ENCODE measurements at regions not wholly inside any gene's neighbourhood (a gene's known extent, or its start where the extent isn't known, plus 50 kb on each side); places are given as distances from the start of the nearest gene placed in this dataset.
"Not testable (repeated sequence)": the region's sequence is repeated elsewhere in the genome, so short reads cannot be mapped to it uniquely, and the experiment has no call there.

- ATAC-seq, DNase-seq: not testable (repeated sequence)
These were observed 60.5 kb downstream of the GOLGA6L22 start for GRCh38 chr15:22519213-22519612.

GRCh38 chr15:22526537-22526936 is 67.8 kb downstream of the GOLGA6L22 start:
- ATAC-seq, DNase-seq: not testable (repeated sequence)

GRCh38 chr15:22527016-22527415 is 68.3 kb downstream of the GOLGA6L22 start:
- ATAC-seq, DNase-seq: not testable (repeated sequence)

- not testable (repeated sequence) for DNase-seq, ATAC-seq
These were observed 70.5 kb downstream of the GOLGA6L22 start for GRCh38 chr15:22529200-22529599.

GRCh38 chr15:22559701-22560100 is 101.0 kb downstream of the GOLGA6L22 start:
- not testable (repeated sequence) for DNase-seq, ATAC-seq

GRCh38 chr15:22561716-22562115 is 103.0 kb downstream of the GOLGA6L22 start:
- ATAC-seq, DNase-seq: not testable (repeated sequence)

GRCh38 chr15:22566510-22566909 is 107.8 kb downstream of the GOLGA6L22 start:
- DNase-seq, ATAC-seq: not testable (repeated sequence)

GRCh38 chr15:22569486-22569885 is 110.8 kb downstream of the GOLGA6L22 start:
- not testable (repeated sequence) for DNase-seq, ATAC-seq

GRCh38 chr15:22572152-22572735 is 113.5 kb downstream of the GOLGA6L22 start:
- ATAC-seq, DNase-seq: not testable (repeated sequence)

GRCh38 chr15:22572792-22573191 is 114.1 kb downstream of the GOLGA6L22 start:
- not testable (repeated sequence) for ATAC-seq, DNase-seq

- DNase-seq: not testable (repeated sequence)
- ATAC-seq: peak; percentile 86
These were observed 119.1 kb downstream of the GOLGA6L22 start for GRCh38 chr15:22577828-22578227.

- not testable (repeated sequence) for ATAC-seq, DNase-seq
These were observed 120.5 kb downstream of the GOLGA6L22 start for GRCh38 chr15:22579213-22579612.

- ATAC-seq: not testable (repeated sequence)
These were observed 128.7 kb downstream of the GOLGA6L22 start for GRCh38 chr15:22587391-22587790.

GRCh38 chr15:22598552-22598951 is 139.8 kb downstream of the GOLGA6L22 start:
- ATAC-seq, DNase-seq: not testable (repeated sequence)

More at GRCh38 chr15:22587391-22587790, 128.7 kb downstream of the GOLGA6L22 start:
- not testable (repeated sequence) for DNase-seq

GRCh38 chr15:22599526-22600320 is 141.0 kb downstream of the GOLGA6L22 start:
- ATAC-seq, DNase-seq: not testable (repeated sequence)

- ATAC-seq, DNase-seq: not testable (repeated sequence)
These were observed 158.3 kb downstream of the GOLGA6L22 start for GRCh38 chr15:22616976-22617375.

GRCh38 chr15:22631789-22632188 is 154.7 kb upstream of the NIPA1 start:
- DNase-seq, ATAC-seq: not testable (repeated sequence)

- ATAC-seq, DNase-seq: not testable (repeated sequence)
These were observed 146.5 kb upstream of the NIPA1 start for GRCh38 chr15:22639983-22640382.

- ATAC-seq, DNase-seq: not testable (repeated sequence)
These were observed 137.0 kb upstream of the NIPA1 start for GRCh38 chr15:22649458-22649857.

- ATAC-seq, DNase-seq: not testable (repeated sequence)
These were observed 135.3 kb upstream of the NIPA1 start for GRCh38 chr15:22651179-22651578.

GRCh38 chr15:22664294-22665058 is 122.0 kb upstream of the NIPA1 start:
- DNase-seq (peak; percentile 50), ATAC-seq (peak; percentile 92)
